H9 (cell line): ENCODE measurements at regions not wholly inside any gene's neighbourhood (a gene's known extent, or its start where the extent isn't known, plus 50 kb on each side); places are given as distances from the start of the nearest gene placed in this dataset.

Experiments used
- DNase-seq: peaks from one replicate; pipeline ENCODE4 v3.0.0-alpha.2; 2017
- H2AFZ ChIP-seq: one replicate; pipeline ENCODE4 v1.6.1; 2013; ENCODE audit warnings: mild to moderate bottlenecking, low read length, control low read depth, moderate library complexity
- H2AK5ac ChIP-seq: 2 replicates; pipeline ENCODE4 v1.6.1; 2013; ENCODE audit warnings: low read length, control low read depth, mixed read lengths; ENCODE audit not compliant: insufficient read length
- H2BK120ac ChIP-seq: one replicate; pipeline ENCODE4 v1.6.1; 2013; ENCODE audit warnings: low read depth, mild to moderate bottlenecking, low read length, control low read depth, inconsistent platforms; ENCODE audit not compliant: poor library complexity, severe bottlenecking
- H2BK12ac ChIP-seq: 2 replicates; pipeline ENCODE4 v1.6.1; 2013; ENCODE audit warnings: low read length, control low read depth, mixed read lengths, low read depth; ENCODE audit not compliant: insufficient read length
- H2BK15ac ChIP-seq: 2 replicates; pipeline ENCODE4 v1.6.1; 2013; ENCODE audit warnings: low read depth, low read length, control low read depth
- H2BK20ac ChIP-seq: one replicate; pipeline ENCODE4 v1.6.1; 2013; ENCODE audit warnings: low read depth, mild to moderate bottlenecking, low read length, control low read depth, inconsistent platforms; ENCODE audit not compliant: poor library complexity, severe bottlenecking
- H2BK5ac ChIP-seq: 2 replicates; pipeline ENCODE4 v1.6.1; 2013; ENCODE audit warnings: low read length, control low read depth, mixed read lengths; ENCODE audit not compliant: insufficient read length
- H3K14ac ChIP-seq: 2 replicates; pipeline ENCODE4 v1.6.1; 2013; ENCODE audit warnings: low read length, control low read depth; ENCODE audit not compliant: insufficient read depth
- H3K18ac ChIP-seq: 2 replicates; pipeline ENCODE4 v1.6.1; 2013; ENCODE audit warnings: low read depth, mild to moderate bottlenecking, mixed read lengths, low read length, control low read depth; ENCODE audit not compliant: insufficient read length
- H3K23ac ChIP-seq: 2 replicates; pipeline ENCODE4 v1.6.1; 2013; ENCODE audit warnings: low read length, control low read depth, mixed read lengths, low read depth; ENCODE audit not compliant: insufficient read length
- H3K23me2 ChIP-seq: 2 replicates; pipeline ENCODE4 v1.6.1; 2013; ENCODE audit warnings: low read depth, mild to moderate bottlenecking, mixed read lengths, low read length, control low read depth; ENCODE audit not compliant: insufficient read length, poor library complexity, severe bottlenecking
- H3K27ac ChIP-seq: 2 replicates; pipeline ENCODE4 v1.5.1; 2013; ENCODE audit warnings: low read length, control low read depth, mixed read lengths, low read depth; ENCODE audit not compliant: insufficient read length
- H3K27me3 ChIP-seq: 2 replicates; pipeline ENCODE4 v1.6.1; 2013; ENCODE audit warnings: low read length, control low read depth, inconsistent platforms; ENCODE audit not compliant: insufficient read depth
- H3K4ac ChIP-seq: 2 replicates; pipeline ENCODE4 v1.6.1; 2013; ENCODE audit warnings: low read depth, mild to moderate bottlenecking, control low read depth, inconsistent platforms, low read length, moderate library complexity
- H3K4me1 ChIP-seq: 2 replicates; pipeline ENCODE4 v1.6.1; 2013; ENCODE audit warnings: low read length, control low read depth, inconsistent platforms; ENCODE audit not compliant: insufficient read depth
- H3K4me2 ChIP-seq: 2 replicates; pipeline ENCODE4 v1.6.1; 2013; ENCODE audit warnings: low read length, control low read depth, mixed read lengths; ENCODE audit not compliant: insufficient read length, insufficient read depth
- H3K56ac ChIP-seq: 2 replicates; pipeline ENCODE4 v1.6.1; 2013; ENCODE audit warnings: low read depth, mild to moderate bottlenecking, mixed read lengths, low read length, control low read depth; ENCODE audit not compliant: insufficient read length
- H3K79me1 ChIP-seq: 2 replicates; pipeline ENCODE4 v1.6.1; 2013; ENCODE audit warnings: low read depth, mild to moderate bottlenecking, moderate library complexity, low read length, control low read depth, inconsistent platforms; ENCODE audit not compliant: insufficient read depth, poor library complexity, severe bottlenecking
- H3K79me2 ChIP-seq: 2 replicates; pipeline ENCODE4 v1.6.1; 2013; ENCODE audit warnings: low read length, control low read depth, inconsistent platforms; ENCODE audit not compliant: insufficient read depth
- H3K9ac ChIP-seq: 2 replicates; pipeline ENCODE4 v1.6.1; 2013; ENCODE audit warnings: low read length, control low read depth, mixed read lengths; ENCODE audit not compliant: insufficient read length; ENCODE audit errors: extremely low read depth
- H3K9me3 ChIP-seq: one replicate; pipeline ENCODE4 v1.6.1; 2013; ENCODE audit warnings: low read depth, low read length, inconsistent platforms; ENCODE audit not compliant: control insufficient read depth
- H3T11ph ChIP-seq: one replicate; pipeline ENCODE4 v1.6.1; 2013; ENCODE audit warnings: mild to moderate bottlenecking, low read length, control low read depth, inconsistent platforms
- H4K20me1 ChIP-seq: one replicate; pipeline ENCODE4 v1.6.1; 2013; ENCODE audit not compliant: control insufficient read depth, insufficient read length, insufficient read depth
- H4K5ac ChIP-seq: 2 replicates; pipeline ENCODE4 v1.6.1; 2013; ENCODE audit warnings: low read depth, mild to moderate bottlenecking, mixed read lengths, low read length, control low read depth; ENCODE audit not compliant: insufficient read length
- H4K8ac ChIP-seq: replicated peaks from 2 replicates; pipeline ENCODE4 v1.6.1; 2013; ENCODE audit warnings: low read length, control low read depth, mixed read lengths, low read depth; ENCODE audit not compliant: insufficient read length
- H4K91ac ChIP-seq: 2 replicates; pipeline ENCODE4 v1.6.1; 2013; ENCODE audit warnings: low read depth, mild to moderate bottlenecking, moderate library complexity, mixed read lengths, low read length, control low read depth; ENCODE audit not compliant: insufficient read length
- H3K27ac Mint-ChIP-seq, 3 experiments: 2 replicates in 2 of 3; 3 replicates in 1 of 3; pipeline ENCODE4 v1.8.0; 2020 to 2021; ENCODE audit warnings: mixed read lengths in 3 of 3, mild to moderate bottlenecking in 1 of 3, moderate library complexity in 1 of 3
- H3K27me3 Mint-ChIP-seq: 2 replicates; pipeline ENCODE4 v1.8.0; 2021; ENCODE audit warnings: low read depth, mild to moderate bottlenecking, moderate library complexity, mixed read lengths
- H3K36me3 Mint-ChIP-seq, 3 experiments: 2 replicates in 2 of 3; 3 replicates in 1 of 3; pipeline ENCODE4 v1.8.0; 2020 to 2021; ENCODE audit warnings: low read depth in 3 of 3, mixed read lengths in 3 of 3; ENCODE audit not compliant: insufficient read depth in 1 of 3
- H3K4me1 Mint-ChIP-seq, 2 experiments: 2 replicates each; pipeline ENCODE4 v1.8.0; 2020; ENCODE audit warnings: mixed read lengths in 2 of 2
- H3K4me3 Mint-ChIP-seq, 2 experiments: 2 replicates in 1 of 2; 3 replicates in 1 of 2; pipeline ENCODE4 v1.8.0; 2020 to 2021; ENCODE audit warnings: mild to moderate bottlenecking in 2 of 2, mixed read lengths in 2 of 2, moderate library complexity in 1 of 2
- H3K9me3 Mint-ChIP-seq, 2 experiments: 2 replicates in 1 of 2; 3 replicates in 1 of 2; pipeline ENCODE4 v1.8.0; 2020; ENCODE audit warnings: mild to moderate bottlenecking in 2 of 2, mixed read lengths in 2 of 2, moderate library complexity in 1 of 2
- CTCF ChIP-seq: fragments of 200-600 bp; sonication (generic); conservative IDR thresholded peaks from 3 replicates; pipeline ENCODE4 v1.8.0; 2021; ENCODE audit warnings: antibody characterized with exemption, mild to moderate bottlenecking
- WGBS: extraction: QIAGEN DNeasy Blood & Tissue Kit; methylation state at CpG from one replicate; pipeline ENCODE4 v1.1.7; 2013; ENCODE audit warnings: missing lambda C conversion rate, low lambda C conversion rate, mixed read lengths; ENCODE audit not compliant: insufficient read length; ENCODE audit errors: extremely low coverage; 5-methylcytosine and 5-hydroxymethylcytosine counted together

- Histone ChIP-seq H3K9ac (no peak overlapping the region), H2BK5ac (no peak overlapping the region), H3K14ac (no peak overlapping the region), H3K23ac (no peak overlapping the region), H3K4me1 (no peaks in the 10 kb centered on the region), H3K79me1 (no peaks in the 10 kb centered on the region), H3K23me2 (no peaks in the 10 kb centered on the region), H3K4ac (no peak overlapping the region), H2BK15ac (no peak overlapping the region), H2BK12ac (no peak overlapping the region), H3T11ph (no peak overlapping the region), H3K27ac (no peak overlapping the region), H2AFZ (no peak overlapping the region), H2BK20ac (no peak overlapping the region), H3K9me3 (no peaks in the 10 kb centered on the region), H4K5ac (no peak overlapping the region), H3K79me2 (no peaks in the 10 kb centered on the region), H3K56ac (no peak overlapping the region), H2BK120ac (no peak overlapping the region), H4K20me1 (no peaks in the 10 kb centered on the region), H3K27me3 (no peaks in the 10 kb centered on the region), H4K8ac (no peak overlapping the region), H2AK5ac (no peak overlapping the region), H3K4me2 (no peak overlapping the region), H4K91ac (no peak overlapping the region), H3K18ac (no peak overlapping the region)
- Mint-ChIP-seq H3K4me3 (no peak overlapping the region), H3K27ac (no peak overlapping the region), H3K27me3 (no peaks in the 10 kb centered on the region), H3K9me3 (no peaks in the 10 kb centered on the region; a peak in 1 of 5 replicates), H3K36me3 (no peaks in the 10 kb centered on the region), H3K4me1 (peaks cover 4 to 9% of the 10 kb centered on the region in 2 experiments; a peak in 3 of 4 replicates)
- WGBS: no CpG with 5 or more reads among the region's 2 CpGs
- TF ChIP-seq CTCF: no peak
- no peak for DNase-seq
Measured at GRCh38 chr7:108825581-108825909, 255.9 kb downstream of the DNAJB9 start.
